ENCODE measurements at regions not wholly inside any gene's neighbourhood (a gene's known extent, or its start where the extent isn't known, plus 50 kb on each side); places are given as distances from the start of the nearest gene placed in this dataset.

DNA sequence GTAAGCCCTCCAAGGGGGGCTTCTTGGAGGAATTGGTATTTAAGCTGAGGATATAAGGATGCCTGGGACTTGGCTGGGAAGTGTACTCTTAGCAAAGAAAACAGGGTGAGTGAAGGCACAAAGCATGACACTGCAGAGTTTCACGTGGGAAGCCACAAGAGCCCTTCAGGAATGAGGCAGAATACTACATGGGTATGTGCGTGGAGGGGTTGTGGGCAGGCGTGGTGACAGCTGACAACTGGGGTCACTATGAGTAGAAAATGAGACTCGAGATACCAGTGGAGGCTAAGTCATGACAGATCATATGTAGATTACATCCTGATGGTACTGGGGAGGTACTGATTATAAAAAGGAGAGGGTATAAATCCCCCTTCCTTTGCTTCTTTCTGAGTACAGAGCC, 78.1 kb upstream of the XYLT1 start:
- in situ Hi-C loops (cut with MboI; ENCODE audit: low pct_unique_long_range_greater_than_20kb, low sequenced_read_pairs, unreplicated experiment) = no loop called here
- TF ChIP-seq, protein P1, sequence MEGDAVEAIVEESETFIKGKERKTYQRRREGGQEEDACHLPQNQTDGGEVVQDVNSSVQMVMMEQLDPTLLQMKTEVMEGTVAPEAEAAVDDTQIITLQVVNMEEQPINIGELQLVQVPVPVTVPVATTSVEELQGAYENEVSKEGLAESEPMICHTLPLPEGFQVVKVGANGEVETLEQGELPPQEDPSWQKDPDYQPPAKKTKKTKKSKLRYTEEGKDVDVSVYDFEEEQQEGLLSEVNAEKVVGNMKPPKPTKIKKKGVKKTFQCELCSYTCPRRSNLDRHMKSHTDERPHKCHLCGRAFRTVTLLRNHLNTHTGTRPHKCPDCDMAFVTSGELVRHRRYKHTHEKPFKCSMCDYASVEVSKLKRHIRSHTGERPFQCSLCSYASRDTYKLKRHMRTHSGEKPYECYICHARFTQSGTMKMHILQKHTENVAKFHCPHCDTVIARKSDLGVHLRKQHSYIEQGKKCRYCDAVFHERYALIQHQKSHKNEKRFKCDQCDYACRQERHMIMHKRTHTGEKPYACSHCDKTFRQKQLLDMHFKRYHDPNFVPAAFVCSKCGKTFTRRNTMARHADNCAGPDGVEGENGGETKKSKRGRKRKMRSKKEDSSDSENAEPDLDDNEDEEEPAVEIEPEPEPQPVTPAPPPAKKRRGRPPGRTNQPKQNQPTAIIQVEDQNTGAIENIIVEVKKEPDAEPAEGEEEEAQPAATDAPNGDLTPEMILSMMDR (IDR thresholded peaks at IDR 0.05; ENCODE audit: extremely low read depth, insufficient read depth, missing control alignments) = no peak
- DNase-seq (ENCODE audit: low spot score) = no peak

DNA sequence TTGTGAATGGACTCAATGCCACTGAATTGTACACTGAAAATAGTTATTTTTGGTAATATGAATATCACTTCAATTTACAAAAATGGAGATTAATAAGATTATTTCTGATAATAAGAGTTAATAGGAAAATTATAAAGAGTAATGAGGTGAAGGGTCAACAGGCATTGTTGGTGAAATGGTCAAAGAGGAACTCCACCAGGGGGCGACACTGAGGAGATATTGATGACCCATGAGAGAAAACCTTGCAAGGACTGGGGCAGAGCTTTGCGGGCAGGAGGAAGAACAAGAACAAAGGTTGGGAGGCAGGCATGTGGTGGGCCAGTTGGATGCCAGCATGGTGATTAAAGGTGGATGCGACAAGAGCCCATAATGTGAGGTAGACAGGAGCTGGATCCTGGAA, 74.0 kb upstream of the XYLT1 start:
- DNase-seq (ENCODE audit: low spot score) = no peak
- in situ Hi-C loops (cut with MboI; ENCODE audit: low pct_unique_long_range_greater_than_20kb, low sequenced_read_pairs, unreplicated experiment) = no loop called here
- TF ChIP-seq, protein P1 (IDR thresholded peaks at IDR 0.05; ENCODE audit: extremely low read depth, insufficient read depth, missing control alignments) = peak; percentile 34

DNA sequence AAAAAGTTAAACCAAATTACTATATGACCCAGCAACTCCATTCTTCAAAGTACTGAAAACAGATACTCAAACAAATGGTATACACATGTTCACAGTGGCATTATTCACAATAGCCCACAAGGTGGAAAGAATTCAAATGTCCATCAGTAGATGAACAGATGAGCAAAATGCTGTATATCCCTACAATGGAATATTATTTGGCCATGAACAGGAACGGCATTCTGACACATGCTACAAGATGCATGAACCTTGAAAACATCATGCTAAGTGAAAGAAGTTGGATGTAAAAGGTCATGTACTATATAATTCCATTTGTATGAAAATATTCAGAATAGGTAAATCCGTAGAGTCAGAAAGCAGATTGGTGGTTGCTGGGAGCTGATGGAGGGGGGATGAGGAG, 73.5 kb upstream of the XYLT1 start:
- no peak for DNase-seq (ENCODE audit: low spot score)
- TF ChIP-seq, protein P1 (IDR thresholded peaks at IDR 0.05; ENCODE audit: extremely low read depth, insufficient read depth, missing control alignments) = no peak
- in situ Hi-C loops (cut with MboI; ENCODE audit: low pct_unique_long_range_greater_than_20kb, low sequenced_read_pairs, unreplicated experiment) = no loop called here

DNA sequence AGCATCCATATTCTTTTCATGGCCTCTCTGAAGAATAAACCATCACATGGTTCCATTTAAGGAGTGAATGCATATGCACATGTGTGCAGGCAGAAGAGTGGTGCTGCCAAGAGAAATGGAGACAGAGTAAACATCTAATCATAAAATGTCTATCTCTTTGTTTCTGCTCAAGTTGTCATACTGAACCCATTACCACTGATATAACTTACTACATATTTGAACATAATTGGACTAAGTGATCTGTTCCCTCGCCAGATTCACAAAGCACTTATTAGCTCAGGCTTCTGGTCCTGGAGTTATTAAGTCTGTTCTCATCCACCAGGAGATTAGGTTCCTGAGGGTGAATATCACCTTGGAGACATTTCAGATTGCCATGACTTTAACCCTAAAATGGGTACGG, 72.3 kb upstream of the XYLT1 start:
- in situ Hi-C loops (cut with MboI; ENCODE audit: low pct_unique_long_range_greater_than_20kb, low sequenced_read_pairs, unreplicated experiment) = no loop called here
- DNase-seq (ENCODE audit: low spot score) = no peak
- TF ChIP-seq, protein P1 (IDR thresholded peaks at IDR 0.05; ENCODE audit: extremely low read depth, insufficient read depth, missing control alignments) = no peak

DNA sequence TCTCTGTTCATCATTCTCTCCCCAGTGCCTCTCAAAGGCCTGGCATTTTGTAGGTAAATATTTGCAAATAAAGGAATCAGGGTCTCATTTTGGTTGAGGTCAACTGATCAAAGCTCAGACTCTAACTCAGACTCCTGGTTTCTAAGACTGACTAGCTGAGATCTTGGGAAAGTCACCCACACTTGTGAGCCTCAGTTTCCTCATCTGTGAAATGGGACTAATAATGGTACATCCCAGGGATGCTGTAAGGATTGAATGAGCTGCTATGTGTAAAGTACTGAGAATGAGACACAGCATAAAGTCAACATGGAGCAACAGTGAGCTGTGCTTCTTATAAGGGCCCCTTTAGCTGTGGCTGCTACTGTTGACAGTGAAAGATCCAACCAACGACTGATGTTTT, 70.6 kb upstream of the XYLT1 start:
- DNase-seq (ENCODE audit: low spot score) = no peak
- in situ Hi-C loops (cut with MboI; ENCODE audit: low pct_unique_long_range_greater_than_20kb, low sequenced_read_pairs, unreplicated experiment) = no loop called here
- TF ChIP-seq, protein P1 (IDR thresholded peaks at IDR 0.05; ENCODE audit: extremely low read depth, insufficient read depth, missing control alignments) = no peak

DNA sequence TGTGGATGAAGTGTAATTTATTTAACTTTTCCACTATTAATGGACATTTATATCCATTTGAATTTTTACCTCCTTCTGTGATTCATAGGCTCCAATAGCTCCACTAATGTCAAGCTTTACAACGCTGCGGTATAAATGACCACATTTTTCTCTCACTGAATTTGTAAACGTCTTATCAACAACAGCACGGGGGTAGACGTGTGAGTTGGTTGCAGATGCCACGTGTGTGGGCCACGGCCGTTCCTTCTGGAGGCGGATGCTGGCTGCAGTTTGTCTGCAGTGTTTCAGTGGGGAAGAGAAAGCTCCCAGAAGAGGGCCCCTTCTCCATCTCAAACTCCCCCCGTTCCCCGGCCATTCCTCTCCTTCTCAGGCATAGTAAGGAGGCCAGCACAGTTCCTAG, 68.2 kb upstream of the XYLT1 start:
- DNase-seq (ENCODE audit: low spot score) = no peak
- TF ChIP-seq, protein P1 (IDR thresholded peaks at IDR 0.05; ENCODE audit: extremely low read depth, insufficient read depth, missing control alignments) = no peak
- in situ Hi-C loops (cut with MboI; ENCODE audit: low pct_unique_long_range_greater_than_20kb, low sequenced_read_pairs, unreplicated experiment) = no loop called here

Measured in GM13977 (cell line).